ENCODE measurements at regions not wholly inside any gene's neighbourhood (a gene's known extent, or its start where the extent isn't known, plus 50 kb on each side); places are given as distances from the start of the nearest gene placed in this dataset.

DNA sequence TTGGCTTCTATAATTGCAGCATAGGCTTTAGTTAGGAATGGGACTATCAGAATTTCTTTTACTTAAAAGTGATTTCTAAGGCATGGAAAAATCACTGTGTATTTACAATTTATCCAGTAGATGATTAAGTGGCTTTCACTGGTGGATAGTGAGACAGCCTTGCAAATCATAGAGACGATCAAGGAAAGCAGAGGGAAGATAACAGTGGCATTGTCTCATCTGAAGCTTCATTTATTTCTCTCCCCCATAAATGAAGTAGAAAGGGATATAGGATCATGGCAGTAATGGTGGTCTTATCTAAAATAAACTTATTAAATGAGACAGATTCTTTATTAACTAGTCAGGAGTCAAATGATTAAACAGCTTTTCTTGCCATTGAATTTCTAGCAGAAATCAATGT, 224.2 kb upstream of the ANO5 start:
- DNase-seq (ENCODE audit: low read depth) = no peak

DNA sequence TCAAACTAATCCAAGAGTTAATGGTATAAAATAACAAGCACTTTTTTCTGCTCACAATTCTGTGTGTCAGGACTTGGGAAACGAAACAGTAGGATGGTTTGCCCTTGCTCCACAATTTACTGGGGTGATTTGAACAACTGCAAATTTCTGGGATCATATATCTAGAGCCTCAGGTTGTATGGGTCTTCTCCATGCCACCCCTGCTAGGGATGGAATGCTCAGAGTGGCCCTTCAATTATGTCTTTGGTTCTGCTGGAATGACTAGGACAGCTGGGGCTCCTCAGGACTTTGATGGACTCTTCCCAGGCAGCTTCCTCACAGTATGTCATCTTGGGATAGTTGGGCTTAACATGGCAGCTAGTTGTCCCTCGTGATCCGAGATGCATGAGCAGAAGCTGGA, 223.0 kb upstream of the ANO5 start:
- no peak overlapping the region for H3K4me3 ChIP-seq (ENCODE audit: low read depth, low read length)
- no peak for TF ChIP-seq CTCF (IDR thresholded peaks at IDR 0.05; ENCODE audit: low read depth, low read length, missing control alignments)
- no peak for DNase-seq (ENCODE audit: low read depth)

More for the DNA sequence above, 224.2 kb upstream of the ANO5 start:
- H3K4me3 ChIP-seq (ENCODE audit: low read depth, low read length) = no peak overlapping the region
- no peak for TF ChIP-seq CTCF (IDR thresholded peaks at IDR 0.05; ENCODE audit: low read depth, low read length, missing control alignments)

DNA sequence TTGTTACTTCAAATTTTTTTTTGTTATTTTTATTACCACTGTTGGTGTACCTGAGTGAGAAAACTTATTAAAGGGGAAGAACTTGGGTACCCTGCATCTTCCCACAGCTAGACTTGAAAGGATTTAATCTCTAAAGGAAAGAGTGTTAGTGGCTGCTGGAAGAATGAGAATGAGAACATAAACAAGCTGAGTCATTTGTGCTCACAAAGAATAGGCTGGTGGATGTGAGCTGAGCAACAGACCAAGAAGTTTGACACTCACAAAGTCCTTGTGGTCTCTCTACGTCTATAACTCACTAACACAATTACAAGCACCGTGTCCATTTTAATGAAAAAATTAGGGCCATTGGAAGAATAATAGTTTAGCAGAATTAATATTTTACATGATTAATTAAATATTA, 217.6 kb upstream of the ANO5 start:
- H3K4me3 ChIP-seq (ENCODE audit: low read depth, low read length) = no peak overlapping the region
- no peak for TF ChIP-seq CTCF (IDR thresholded peaks at IDR 0.05; ENCODE audit: low read depth, low read length, missing control alignments)
- no peak for DNase-seq (ENCODE audit: low read depth)

GRCh38 chr11:21976210-21976609, 216.7 kb upstream of the ANO5 start:
- H3K4me3 ChIP-seq (ENCODE audit: low read depth, low read length) = no peak overlapping the region
- TF ChIP-seq CTCF (IDR thresholded peaks at IDR 0.05; ENCODE audit: low read depth, low read length, missing control alignments) = no peak
- no peak for DNase-seq (ENCODE audit: low read depth)

- H3K4me3 ChIP-seq (ENCODE audit: low read depth, low read length) = no peak overlapping the region
- DNase-seq (ENCODE audit: low read depth) = no peak
- no peak for TF ChIP-seq CTCF (IDR thresholded peaks at IDR 0.05; ENCODE audit: low read depth, low read length, missing control alignments)
Measured at GRCh38 chr11:21983431-21983830, 209.5 kb upstream of the ANO5 start.

DNA sequence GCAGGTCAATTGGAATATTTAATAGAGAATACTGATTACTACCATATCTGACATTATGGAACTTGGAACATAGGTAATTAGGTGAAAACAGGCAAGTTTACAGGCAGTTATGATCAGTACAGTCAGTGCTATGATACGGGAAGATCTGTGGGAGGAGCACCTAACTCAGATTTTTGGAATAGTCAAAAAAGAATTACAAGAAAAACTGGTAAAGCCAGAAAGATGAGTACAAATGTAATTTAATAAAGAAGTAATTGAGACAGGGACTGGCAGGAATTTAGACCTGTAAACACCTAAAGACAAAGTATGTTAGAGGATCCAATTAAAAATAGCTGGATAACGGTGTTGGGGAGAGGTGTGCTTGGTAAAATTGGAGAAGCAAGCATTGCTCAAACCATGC, 206.5 kb upstream of the ANO5 start:
- no peak for TF ChIP-seq CTCF (IDR thresholded peaks at IDR 0.05; ENCODE audit: low read depth, low read length, missing control alignments)
- DNase-seq (ENCODE audit: low read depth) = no peak
- H3K4me3 ChIP-seq (ENCODE audit: low read depth, low read length) = no peak overlapping the region

GRCh38 chr11:21987261-21987660, 205.6 kb upstream of the ANO5 start:
- no peak for TF ChIP-seq CTCF (IDR thresholded peaks at IDR 0.05; ENCODE audit: low read depth, low read length, missing control alignments)
- DNase-seq (ENCODE audit: low read depth) = no peak
- H3K4me3 ChIP-seq (ENCODE audit: low read depth, low read length) = no peak overlapping the region

All from GM12864 (cell line).